Neutrophil (primary cell): ENCODE measurements at regions not wholly inside any gene's neighbourhood (a gene's known extent, or its start where the extent isn't known, plus 50 kb on each side); places are given as distances from the start of the nearest gene placed in this dataset.

Experiments used
- H3K27ac ChIP-seq: fragments of 200-600 bp; sonication (generic); 2 replicates; pipeline ENCODE4 v1.5.1; 2016; ENCODE audit warnings: mild to moderate bottlenecking, moderate library complexity
- H3K27me3 ChIP-seq: fragments of 200-600 bp; sonication (generic); 2 replicates; pipeline ENCODE4 v1.6.0; 2016; ENCODE audit warnings: mild to moderate bottlenecking
- H3K36me3 ChIP-seq: fragments of 200-600 bp; sonication (generic); 2 replicates; pipeline ENCODE4 v1.5.1; 2017
- H3K4me1 ChIP-seq, 2 experiments: fragments of 200-600 bp in 1 of 2; sonication (generic) in 1 of 2; 1 replicate in 1 of 2; 2 replicates in 1 of 2; pipeline versions ENCODE4 v1.5.1 to v1.6.1; 2013 to 2016; ENCODE audit warnings: low read depth in 1 of 2, low read length in 1 of 2, mild to moderate bottlenecking in 1 of 2, moderate library complexity in 1 of 2; ENCODE audit not compliant: control insufficient read depth in 1 of 2, insufficient read depth in 1 of 2
- H3K4me3 ChIP-seq, 2 experiments: fragments of 200-600 bp in 1 of 2; sonication (generic) in 1 of 2; 1 replicate in 1 of 2; 2 replicates in 1 of 2; pipeline ENCODE4 v1.5.1; 2013 to 2016; ENCODE audit warnings: low read depth in 1 of 2, low read length in 1 of 2, mild to moderate bottlenecking in 1 of 2, moderate library complexity in 1 of 2
- H3K9me3 ChIP-seq: fragments of 200-600 bp; sonication (generic); 2 replicates; pipeline ENCODE4 v1.5.1; 2016
- CTCF ChIP-seq: fragments of 200-600 bp; sonication (generic); IDR thresholded peaks from 2 replicates; pipeline ENCODE4 v1.5.1; 2016; ENCODE audit warnings: antibody characterized with exemption

GRCh38 chr1:193619911-193620310 lies 433.5 kb upstream of the B3GALT2 start:
- TF ChIP-seq CTCF = no peak
- no peak overlapping the region for H3K4me3 ChIP-seq

GRCh38 chr1:193614817-193615216 lies 428.4 kb upstream of the B3GALT2 start:
- Histone ChIP-seq H3K27ac (no peak overlapping the region), H3K4me1 (no peaks in the 10 kb centered on the region), H3K27me3 (no peaks in the 10 kb centered on the region), H3K36me3 (no peaks in the 10 kb centered on the region), H3K4me3 (no peak overlapping the region), H3K9me3 (no peaks in the 10 kb centered on the region)
- TF ChIP-seq CTCF = no peak

More at GRCh38 chr1:193619911-193620310, 433.5 kb upstream of the B3GALT2 start:
- Histone ChIP-seq H3K27ac (no peak overlapping the region), H3K9me3 (no peaks in the 10 kb centered on the region), H3K4me1 (no peaks in the 10 kb centered on the region), H3K36me3 (no peaks in the 10 kb centered on the region), H3K27me3 (no peaks in the 10 kb centered on the region)

GRCh38 chr1:193614275-193614674 lies 427.9 kb upstream of the B3GALT2 start:
- no peaks in the 10 kb centered on the region for H3K4me1 ChIP-seq
- no peaks in the 10 kb centered on the region for H3K9me3 ChIP-seq
- no peak overlapping the region for H3K4me3 ChIP-seq
- H3K36me3 ChIP-seq = no peaks in the 10 kb centered on the region
- H3K27me3 ChIP-seq = no peaks in the 10 kb centered on the region
- TF ChIP-seq CTCF = no peak
- no peak overlapping the region for H3K27ac ChIP-seq

GRCh38 chr1:193613041-193613440 lies 426.6 kb upstream of the B3GALT2 start:
- Histone ChIP-seq H3K27ac (no peak overlapping the region), H3K4me3 (no peak overlapping the region), H3K9me3 (no peaks in the 10 kb centered on the region), H3K27me3 (no peaks in the 10 kb centered on the region), H3K4me1 (no peaks in the 10 kb centered on the region), H3K36me3 (no peaks in the 10 kb centered on the region)
- TF ChIP-seq CTCF = no peak

- Histone ChIP-seq H3K9me3 (no peaks in the 10 kb centered on the region), H3K27me3 (no peaks in the 10 kb centered on the region), H3K36me3 (no peaks in the 10 kb centered on the region), H3K4me1 (no peaks in the 10 kb centered on the region), H3K4me3 (no peak overlapping the region), H3K27ac (no peak overlapping the region)
- TF ChIP-seq CTCF = no peak
Observed at GRCh38 chr1:193609592-193609991, 423.2 kb upstream of the B3GALT2 start.

GRCh38 chr1:193607787-193608186 lies 421.4 kb upstream of the B3GALT2 start:
- H3K9me3 ChIP-seq = no peaks in the 10 kb centered on the region
- H3K4me3 ChIP-seq = no peak overlapping the region
- no peak overlapping the region for H3K27ac ChIP-seq
- TF ChIP-seq CTCF = no peak
- H3K27me3 ChIP-seq = no peaks in the 10 kb centered on the region
- H3K36me3 ChIP-seq = no peaks in the 10 kb centered on the region
- H3K4me1 ChIP-seq = no peaks in the 10 kb centered on the region
